ENCODE measurements at regions not wholly inside any gene's neighbourhood (a gene's known extent, or its start where the extent isn't known, plus 50 kb on each side); places are given as distances from the start of the nearest gene placed in this dataset.
"Not testable (repeated sequence)": the region's sequence is repeated elsewhere in the genome, so short reads cannot be mapped to it uniquely, and the experiment has no call there.

DNA sequence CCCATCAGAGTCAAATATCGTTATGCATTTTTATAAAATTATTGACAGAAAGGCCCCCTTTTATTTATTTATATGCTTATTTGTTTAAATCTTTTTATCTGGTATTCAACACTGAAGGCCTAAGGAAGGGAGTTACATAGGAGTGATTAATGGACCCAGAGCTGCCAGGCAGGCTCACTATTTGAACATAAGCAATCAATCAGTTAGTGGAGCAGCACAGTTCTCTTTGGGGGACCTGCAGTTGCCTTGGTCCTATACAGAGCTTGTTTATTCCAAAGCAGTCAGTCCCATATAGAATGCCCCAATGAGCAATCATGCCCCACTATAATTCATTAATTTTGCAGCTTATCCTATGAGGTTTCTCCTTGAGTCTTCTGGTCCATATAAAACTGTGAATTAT lies 389.4 kb upstream of the GOT2 start:
- Mint-ChIP-seq H3K27ac (no peak overlapping the region), H3K27me3 (no peaks in the 10 kb centered on the region), H3K36me3 (no peaks in the 10 kb centered on the region), H3K4me3 (no peak overlapping the region), H3K4me1 (no peaks in the 10 kb centered on the region), H3K9me3 (peaks cover 0 to 4% (median 0%) of the 10 kb centered on the region in 9 donors)
- DNase-seq (no peak), ATAC-seq (no peak)
- POLR2A ChIA-PET = no interaction called here

GRCh38 chr16:59122262-59122537 lies 388.1 kb upstream of the GOT2 start:
- DNase-seq (no peak), ATAC-seq (no peak)
- Mint-ChIP-seq H3K27me3 (peaks cover 0 to 2% (median 0%) of the 10 kb centered on the region in 5 donors), H3K27ac (no peak overlapping the region), H3K4me1 (no peaks in the 10 kb centered on the region), H3K9me3 (peaks cover 0 to 4% (median 0%) of the 10 kb centered on the region in 9 donors), H3K36me3 (no peaks in the 10 kb centered on the region), H3K4me3 (no peak overlapping the region)
- POLR2A ChIA-PET = no interaction called here

- no peaks in the 10 kb centered on the region for H3K4me1 Mint-ChIP-seq
Measured at GRCh38 chr16:59121411-59122261, 387.5 kb upstream of the GOT2 start.

DNA sequence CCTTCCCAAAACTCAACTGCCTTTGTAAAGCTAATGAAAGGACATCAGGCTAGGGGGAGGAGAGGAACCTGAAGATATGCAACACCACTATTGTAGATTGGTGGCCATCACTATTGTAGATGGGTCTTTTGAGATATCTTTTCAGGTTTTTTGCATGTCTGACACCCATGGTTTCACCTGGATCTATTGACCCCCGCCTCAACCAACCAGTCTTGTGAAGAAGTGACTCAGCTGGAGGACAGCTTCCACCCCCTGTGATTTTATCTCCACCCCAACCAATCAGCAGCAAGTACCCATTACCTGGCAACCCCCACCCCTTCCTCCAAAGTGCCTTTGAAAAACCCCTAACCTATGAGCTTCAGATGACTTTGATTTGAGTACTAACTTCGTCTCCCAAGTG lies 382.6 kb upstream of the GOT2 start:
- Mint-ChIP-seq H3K27ac (no peak overlapping the region), H3K27me3 (peaks cover 0 to 3% (median 0%) of the 10 kb centered on the region in 5 donors), H3K9me3 (peaks cover 0 to 5% (median 0%) of the 10 kb centered on the region in 9 donors), H3K36me3 (no peaks in the 10 kb centered on the region), H3K4me3 (no peak overlapping the region), H3K4me1 (no peaks in the 10 kb centered on the region)
- POLR2A ChIA-PET = no interaction called here
- ATAC-seq (no peak), DNase-seq (no peak)

More at GRCh38 chr16:59121411-59122261, 387.5 kb upstream of the GOT2 start:
- Mint-ChIP-seq H3K27me3 (peaks cover 0 to 3% (median 0%) of the 10 kb centered on the region in 5 donors), H3K36me3 (no peaks in the 10 kb centered on the region), H3K4me3 (no peak overlapping the region), H3K27ac (no peak overlapping the region), H3K9me3 (peaks cover 0 to 4% (median 0%) of the 10 kb centered on the region in 9 donors)
- ATAC-seq (no peak), DNase-seq (no peak)
- POLR2A ChIA-PET = no interaction called here

- no peak overlapping the region for H3K27ac Mint-ChIP-seq
- peaks cover 0 to 3% (median 2%) of the 10 kb centered on the region in 5 donors for H3K27me3 Mint-ChIP-seq
- no peak overlapping the region for H3K4me3 Mint-ChIP-seq
- DNase-seq (no peak), ATAC-seq (no peak)
- no peaks in the 10 kb centered on the region for H3K4me1 Mint-ChIP-seq
- POLR2A ChIA-PET = no interaction called here
- peaks cover 0 to 7% (median 0%) of the 10 kb centered on the region in 9 donors for H3K9me3 Mint-ChIP-seq
- H3K36me3 Mint-ChIP-seq = no peaks in the 10 kb centered on the region
Measured at GRCh38 chr16:59114790-59115189, 380.7 kb upstream of the GOT2 start.

- ATAC-seq = no peak
- H3K36me3 Mint-ChIP-seq = no peaks in the 10 kb centered on the region
- H3K9me3 Mint-ChIP-seq = peaks cover 0 to 11% (median 0%) of the 10 kb centered on the region in 9 donors
- peaks cover 0 to 3% (median 2%) of the 10 kb centered on the region in 5 donors for H3K27me3 Mint-ChIP-seq
- H3K4me1 Mint-ChIP-seq = no peaks in the 10 kb centered on the region
- POLR2A ChIA-PET = no interaction called here
- no peak overlapping the region for H3K4me3 Mint-ChIP-seq
- H3K27ac Mint-ChIP-seq = no peak overlapping the region
- DNase-seq = no peak
Measured at GRCh38 chr16:59113004-59113670, 379.0 kb upstream of the GOT2 start.

- Mint-ChIP-seq H3K9me3 (peaks cover 0 to 7% (median 0%) of the 10 kb centered on the region in 9 donors), H3K4me3 (no peak overlapping the region), H3K27me3 (peaks cover 0 to 3% (median 0%) of the 10 kb centered on the region in 5 donors), H3K27ac (no peak overlapping the region), H3K4me1 (no peaks in the 10 kb centered on the region), H3K36me3 (no peaks in the 10 kb centered on the region)
- DNase-seq = no peak
- POLR2A ChIA-PET = no interaction called here
- ATAC-seq = no peak
Measured at GRCh38 chr16:59111280-59111679, 377.2 kb upstream of the GOT2 start.

DNA sequence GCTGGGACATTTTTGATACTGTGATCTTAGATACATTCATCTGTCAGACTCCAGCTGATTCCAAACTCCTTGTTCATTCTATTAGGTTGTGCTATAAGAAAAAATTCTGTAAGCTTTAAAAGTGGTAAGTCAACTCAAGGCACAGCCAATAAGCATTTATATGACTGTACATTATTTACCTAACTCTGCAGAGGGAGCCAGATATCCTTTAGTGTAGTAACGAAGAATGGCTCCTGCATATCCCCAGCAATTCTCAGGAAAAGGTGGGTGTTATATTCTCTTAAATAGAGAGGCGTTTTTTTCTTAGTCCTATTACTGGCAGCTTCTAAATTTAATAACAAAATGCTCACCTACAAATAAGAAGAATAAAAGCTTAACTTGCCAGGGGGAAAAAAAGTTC lies 374.3 kb upstream of the GOT2 start:
- no peaks in the 10 kb centered on the region for H3K4me1 Mint-ChIP-seq
- POLR2A ChIA-PET = no interaction called here
- ATAC-seq = no peak

GRCh38 chr16:59096682-59097081 lies 362.6 kb upstream of the GOT2 start:
- DNase-seq, POLR2A ChIA-PET, ATAC-seq, H3K4me3 Mint-ChIP-seq, H3K27ac Mint-ChIP-seq, H3K27me3 Mint-ChIP-seq, H3K4me1 Mint-ChIP-seq, H3K36me3 Mint-ChIP-seq: not testable (repeated sequence)
- peaks cover 4 to 21% (median 10%) of the 10 kb centered on the region in 9 donors for H3K9me3 Mint-ChIP-seq

More for the DNA sequence above, 374.3 kb upstream of the GOT2 start:
- H3K36me3 Mint-ChIP-seq = no peaks in the 10 kb centered on the region
- no peak overlapping the region for H3K27ac Mint-ChIP-seq
- H3K27me3 Mint-ChIP-seq = peaks cover 0 to 3% (median 0%) of the 10 kb centered on the region in 5 donors
- no peak for DNase-seq
- H3K9me3 Mint-ChIP-seq = peaks cover 0 to 7% (median 0%) of the 10 kb centered on the region in 9 donors
- H3K4me3 Mint-ChIP-seq = no peak overlapping the region

DNA sequence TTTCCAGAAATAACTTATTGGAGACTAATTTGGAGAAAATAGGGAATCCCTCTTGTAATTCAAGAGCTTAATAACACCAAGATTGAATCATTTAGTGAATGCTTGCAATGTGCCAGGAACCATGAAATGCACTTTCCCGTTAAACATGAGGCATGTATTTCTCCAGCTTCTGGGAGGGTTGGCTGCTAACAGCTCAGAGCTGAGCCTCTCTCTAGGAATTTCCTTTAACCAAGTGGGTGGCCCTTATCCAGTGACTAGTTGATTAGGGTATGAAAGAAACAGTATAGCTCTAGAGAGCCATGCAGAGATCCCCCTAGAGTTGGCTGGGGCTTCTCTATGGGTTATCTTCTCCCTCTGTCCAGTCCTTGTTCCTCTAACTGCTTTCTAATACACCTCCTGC lies 356.4 kb upstream of the GOT2 start:
- no peak overlapping the region for H3K4me3 Mint-ChIP-seq

GRCh38 chr16:59088431-59088830 lies 354.3 kb upstream of the GOT2 start:
- peaks cover 0 to 22% (median 4%) of the 10 kb centered on the region in 9 donors for H3K9me3 Mint-ChIP-seq
- POLR2A ChIA-PET = no interaction called here

More for the DNA sequence above, 356.4 kb upstream of the GOT2 start:
- Mint-ChIP-seq H3K4me1 (no peaks in the 10 kb centered on the region), H3K27me3 (peaks cover 0 to 4% (median 0%) of the 10 kb centered on the region in 5 donors), H3K27ac (no peak overlapping the region), H3K9me3 (peaks cover 0 to 27% (median 0%) of the 10 kb centered on the region in 9 donors), H3K36me3 (no peaks in the 10 kb centered on the region)
- no peak for ATAC-seq
- DNase-seq = no peak
- POLR2A ChIA-PET = no interaction called here

DNA sequence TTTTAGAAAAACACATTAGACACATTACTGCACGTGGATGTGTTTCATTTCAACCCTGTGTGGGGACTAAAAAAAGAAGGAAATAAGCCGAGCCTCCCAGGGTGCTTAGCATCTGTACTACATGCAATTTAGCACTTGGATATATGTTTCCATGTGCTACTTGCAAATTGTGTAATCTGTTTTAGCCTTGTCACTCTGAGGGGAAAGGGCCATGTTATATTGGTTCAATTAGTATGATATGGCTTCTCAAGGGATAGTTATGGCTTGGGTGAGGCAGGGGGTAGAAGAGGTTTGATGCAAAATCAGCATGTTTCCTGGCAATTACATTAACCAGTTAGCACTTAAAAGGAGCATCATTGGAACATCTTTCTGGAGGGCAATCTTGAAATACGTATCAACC lies 353.5 kb upstream of the GOT2 start:
- Mint-ChIP-seq H3K36me3 (no peaks in the 10 kb centered on the region), H3K4me1 (no peaks in the 10 kb centered on the region), H3K4me3 (no peak overlapping the region), H3K27me3 (no peaks in the 10 kb centered on the region), H3K9me3 (peaks cover 0 to 24% (median 7%) of the 10 kb centered on the region in 9 donors), H3K27ac (no peak overlapping the region)
- POLR2A ChIA-PET = no interaction called here
- ATAC-seq (no peak), DNase-seq (no peak)

More at GRCh38 chr16:59088431-59088830, 354.3 kb upstream of the GOT2 start:
- no peaks in the 10 kb centered on the region for H3K4me1 Mint-ChIP-seq
- no peak overlapping the region for H3K4me3 Mint-ChIP-seq
- H3K27ac Mint-ChIP-seq = no peak overlapping the region
- no peak for DNase-seq
- no peaks in the 10 kb centered on the region for H3K27me3 Mint-ChIP-seq
- no peaks in the 10 kb centered on the region for H3K36me3 Mint-ChIP-seq
- no peak for ATAC-seq

DNA sequence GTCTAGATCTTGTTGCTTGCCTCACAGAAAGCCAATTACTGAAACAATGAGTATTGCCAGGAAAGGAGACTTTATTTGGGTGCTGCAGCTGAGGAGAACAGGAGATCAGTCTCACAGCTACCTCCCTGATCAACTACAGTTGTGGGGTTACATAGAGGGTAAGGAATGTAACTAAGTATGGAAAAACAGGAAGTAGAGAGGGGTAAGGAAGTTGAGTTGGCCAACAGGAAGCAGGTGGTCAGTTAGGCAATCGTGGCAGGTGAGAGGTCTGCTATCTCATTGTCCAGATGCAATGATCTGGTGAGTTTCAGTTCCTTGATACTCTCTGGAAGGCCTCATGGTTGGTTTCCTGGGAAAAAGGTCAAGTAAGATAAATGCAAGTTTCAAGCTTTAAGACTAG lies 333.1 kb upstream of the GOT2 start:
- Mint-ChIP-seq H3K27me3 (no peaks in the 10 kb centered on the region), H3K9me3 (peaks cover 0 to 23% (median 8%) of the 10 kb centered on the region in 9 donors), H3K4me1 (peaks cover 0 to 8% (median 0%) of the 10 kb centered on the region in 4 donors), H3K36me3 (peaks cover 0 to 6% (median 0%) of the 10 kb centered on the region in 3 donors), H3K4me3 (no peak overlapping the region), H3K27ac (no peak overlapping the region)
- no peak for DNase-seq
- no peak for ATAC-seq
- POLR2A ChIA-PET = no interaction called here

Measured in naive thymus-derived CD8-positive, alpha-beta T cell (primary cell).